Retinal pigment epithelial cell (primary cell): ENCODE measurements at regions not wholly inside any gene's neighbourhood (a gene's known extent, or its start where the extent isn't known, plus 50 kb on each side); places are given as distances from the start of the nearest gene placed in this dataset.
"Not testable (repeated sequence)": the region's sequence is repeated elsewhere in the genome, so short reads cannot be mapped to it uniquely, and the experiment has no call there.

Experiments used
- DNase-seq: peaks from one replicate; pipeline ENCODE4 v3.0.0-alpha.2; 2010; ENCODE audit warnings: low read depth
- H3K4me3 ChIP-seq: 2 replicates; pipeline ENCODE4 v1.5.1; 2011; ENCODE audit warnings: mild to moderate bottlenecking, low read length, control low read depth, moderate library complexity
- TF ChIP-seq, protein P1 (sequence below): conservative IDR thresholded peaks from 2 replicates; pipeline ENCODE4 v1.5.1; 2011; ENCODE audit warnings: low read depth, low read length, control low read depth, inconsistent platforms

DNA sequence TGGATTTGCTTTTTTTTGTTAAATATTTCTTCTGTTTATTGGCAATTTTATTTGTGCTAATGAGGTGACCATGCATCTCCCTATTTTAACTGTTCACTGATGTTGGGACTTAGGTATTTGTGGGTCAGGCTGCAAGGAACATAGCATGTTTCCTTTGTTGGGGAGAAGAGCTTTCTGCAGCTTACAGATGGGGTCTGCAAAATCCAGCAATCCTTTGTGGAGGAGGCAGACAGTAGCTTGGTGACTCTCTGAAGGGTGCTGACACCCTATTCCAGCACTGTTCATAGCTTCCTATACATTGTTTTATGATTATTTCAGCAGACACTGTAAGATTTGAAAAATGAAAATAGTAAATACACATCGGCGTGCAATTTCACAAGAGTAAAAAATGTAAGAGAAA lies 491.7 kb downstream of the RAPGEF2 start:
- TF ChIP-seq, protein P1, sequence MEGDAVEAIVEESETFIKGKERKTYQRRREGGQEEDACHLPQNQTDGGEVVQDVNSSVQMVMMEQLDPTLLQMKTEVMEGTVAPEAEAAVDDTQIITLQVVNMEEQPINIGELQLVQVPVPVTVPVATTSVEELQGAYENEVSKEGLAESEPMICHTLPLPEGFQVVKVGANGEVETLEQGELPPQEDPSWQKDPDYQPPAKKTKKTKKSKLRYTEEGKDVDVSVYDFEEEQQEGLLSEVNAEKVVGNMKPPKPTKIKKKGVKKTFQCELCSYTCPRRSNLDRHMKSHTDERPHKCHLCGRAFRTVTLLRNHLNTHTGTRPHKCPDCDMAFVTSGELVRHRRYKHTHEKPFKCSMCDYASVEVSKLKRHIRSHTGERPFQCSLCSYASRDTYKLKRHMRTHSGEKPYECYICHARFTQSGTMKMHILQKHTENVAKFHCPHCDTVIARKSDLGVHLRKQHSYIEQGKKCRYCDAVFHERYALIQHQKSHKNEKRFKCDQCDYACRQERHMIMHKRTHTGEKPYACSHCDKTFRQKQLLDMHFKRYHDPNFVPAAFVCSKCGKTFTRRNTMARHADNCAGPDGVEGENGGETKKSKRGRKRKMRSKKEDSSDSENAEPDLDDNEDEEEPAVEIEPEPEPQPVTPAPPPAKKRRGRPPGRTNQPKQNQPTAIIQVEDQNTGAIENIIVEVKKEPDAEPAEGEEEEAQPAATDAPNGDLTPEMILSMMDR: no peak
- no peak overlapping the region for H3K4me3 ChIP-seq
- DNase-seq: no peak

DNA sequence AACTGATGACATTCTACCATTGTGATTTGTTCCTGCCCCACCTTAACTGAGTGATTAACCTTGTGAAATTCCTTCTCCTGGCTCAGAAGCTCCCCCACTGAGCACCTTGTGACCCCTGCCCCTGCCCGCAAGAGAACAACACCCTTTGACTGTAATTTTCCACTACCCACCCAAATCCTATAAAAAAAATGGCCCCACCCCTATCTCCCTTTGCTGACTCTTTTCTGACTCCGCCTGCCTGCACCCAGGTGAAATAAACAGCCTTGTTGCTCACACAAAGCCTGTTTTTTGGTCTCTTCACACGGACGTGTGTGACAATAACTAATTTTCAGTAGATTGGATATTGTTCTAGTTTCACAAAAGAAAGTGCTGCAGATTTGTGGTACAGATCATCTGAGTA lies 492.2 kb downstream of the RAPGEF2 start:
- not testable (repeated sequence) for H3K4me3 ChIP-seq, DNase-seq

DNA sequence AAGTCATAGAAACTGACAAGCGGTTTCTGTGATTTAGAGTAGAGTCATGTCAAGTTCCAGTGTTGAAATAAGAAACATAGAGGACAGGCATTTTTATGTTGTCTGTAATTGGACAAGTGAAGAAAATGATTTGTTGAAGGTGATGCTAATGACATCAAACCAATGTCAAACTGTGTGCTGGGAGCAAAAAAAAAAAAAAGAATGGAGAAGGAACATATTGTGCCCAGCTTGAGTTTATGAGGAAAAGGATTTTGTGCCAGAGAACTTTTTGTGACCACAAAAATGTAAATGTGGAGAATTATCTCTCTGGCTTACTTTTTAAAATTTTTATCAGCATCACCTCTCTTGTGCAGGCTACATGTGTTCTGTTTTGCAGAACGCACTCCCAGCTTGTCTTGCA lies 495.7 kb downstream of the RAPGEF2 start:
- no peak for DNase-seq
- TF ChIP-seq, protein P1: no peak

DNA sequence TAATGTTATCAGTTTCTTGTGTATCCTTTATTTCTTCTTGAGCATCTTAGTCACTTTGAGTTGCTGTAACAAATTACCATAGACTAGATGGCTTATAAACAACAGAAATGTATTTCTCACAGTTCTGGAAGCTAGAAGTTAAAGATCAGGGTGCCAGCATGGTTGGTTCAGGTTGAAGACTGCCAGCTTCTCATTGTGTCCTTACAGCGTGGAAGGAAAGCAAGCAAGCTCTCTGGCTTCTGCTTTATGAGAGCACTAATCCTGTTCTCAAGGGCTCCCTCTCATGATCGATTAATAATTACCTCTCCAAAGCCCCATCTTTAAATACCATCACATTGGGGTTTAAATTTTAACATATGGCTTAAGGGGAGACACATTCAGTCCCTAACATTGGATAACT lies 497.2 kb downstream of the RAPGEF2 start:
- TF ChIP-seq, protein P1: no peak
- no peak overlapping the region for H3K4me3 ChIP-seq
- no peak for DNase-seq

More for the DNA sequence above, 495.7 kb downstream of the RAPGEF2 start:
- no peak overlapping the region for H3K4me3 ChIP-seq

DNA sequence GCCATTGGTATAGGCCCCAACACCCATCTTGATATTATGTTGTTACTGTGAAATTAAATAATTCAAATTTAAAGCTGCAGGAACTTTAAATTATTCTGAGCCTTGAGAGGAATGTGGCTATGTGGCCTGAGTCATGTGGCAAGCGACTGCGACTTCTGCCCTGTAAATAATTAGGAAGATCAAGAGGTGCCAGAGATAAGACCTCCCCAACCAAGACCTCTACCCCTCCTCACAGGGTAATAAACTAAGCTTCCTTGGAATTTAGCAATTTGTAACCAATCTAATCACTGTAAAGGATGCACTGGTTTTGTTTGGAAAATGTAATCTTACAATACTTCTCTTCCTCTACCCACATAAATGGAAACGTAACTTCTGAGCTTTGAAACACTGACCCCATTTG lies 501.9 kb downstream of the RAPGEF2 start:
- TF ChIP-seq, protein P1: no peak
- no peak for DNase-seq
- H3K4me3 ChIP-seq: no peak overlapping the region

DNA sequence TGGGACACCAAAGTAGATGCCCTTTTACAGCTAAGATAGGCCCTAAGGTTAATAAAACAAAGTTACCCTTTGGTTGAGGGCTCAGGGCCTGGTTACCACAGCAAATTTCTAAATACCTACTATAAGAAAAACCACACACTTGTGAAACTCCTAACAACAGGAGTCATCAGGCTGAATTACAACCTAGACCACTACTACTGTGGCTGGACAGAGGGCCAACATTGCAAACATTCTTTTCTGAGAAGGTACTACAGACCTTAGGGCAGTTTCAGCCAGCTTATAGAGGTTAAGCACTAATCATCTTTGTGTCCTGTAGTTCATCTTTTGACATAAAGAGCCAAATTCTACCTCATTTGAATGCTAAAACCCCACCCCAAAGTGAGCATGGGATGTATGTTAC lies 504.0 kb downstream of the RAPGEF2 start:
- H3K4me3 ChIP-seq: no peak overlapping the region
- peak; percentile 27 for DNase-seq
- TF ChIP-seq, protein P1: no peak

DNA sequence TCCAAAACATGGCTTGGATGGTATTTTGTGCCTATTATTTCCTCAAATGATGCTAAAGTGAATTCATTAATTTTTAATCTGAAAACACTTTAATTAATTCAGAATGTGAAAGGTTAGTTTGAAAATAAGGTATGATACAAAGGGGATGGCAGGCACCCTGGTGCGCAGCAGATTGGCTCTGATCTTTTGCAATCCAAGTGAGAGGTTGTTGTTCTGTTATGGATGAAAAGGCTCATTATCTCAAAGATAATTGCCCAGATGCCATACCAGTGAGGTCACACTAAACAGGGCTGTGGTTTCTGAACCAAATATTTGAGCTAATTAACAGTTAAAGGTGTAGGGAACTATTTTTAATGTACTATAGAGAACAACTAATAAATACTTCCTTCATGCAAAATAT lies 504.9 kb downstream of the RAPGEF2 start:
- DNase-seq: peak; percentile 84
- TF ChIP-seq, protein P1: no peak
- no peak overlapping the region for H3K4me3 ChIP-seq

DNA sequence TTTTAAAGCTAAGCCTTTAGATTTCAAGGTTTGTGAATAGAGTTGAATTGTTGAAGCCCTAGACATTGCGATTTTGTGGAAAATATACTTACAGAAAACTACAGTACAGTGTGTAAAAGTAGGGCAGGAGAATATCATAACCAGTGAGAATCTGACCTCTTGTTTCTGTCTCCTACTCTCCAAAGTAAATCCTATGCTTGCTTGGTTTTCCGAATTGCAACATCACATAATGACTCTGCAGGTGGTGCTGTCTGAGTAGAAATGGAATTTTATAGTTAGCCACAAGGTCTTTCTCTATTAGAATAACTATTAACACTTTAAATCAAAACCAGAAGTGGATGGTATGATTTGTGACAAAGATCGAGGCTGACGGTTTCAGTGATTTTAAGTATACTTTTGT lies 505.6 kb downstream of the RAPGEF2 start:
- TF ChIP-seq, protein P1: peak; percentile 36
- peak; percentile 77 for DNase-seq

More for the DNA sequence above, 505.6 kb downstream of the RAPGEF2 start:
- no peak overlapping the region for H3K4me3 ChIP-seq
